ENCODE measurements at regions not wholly inside any gene's neighbourhood (a gene's known extent, or its start where the extent isn't known, plus 50 kb on each side); places are given as distances from the start of the nearest gene placed in this dataset.

DNA sequence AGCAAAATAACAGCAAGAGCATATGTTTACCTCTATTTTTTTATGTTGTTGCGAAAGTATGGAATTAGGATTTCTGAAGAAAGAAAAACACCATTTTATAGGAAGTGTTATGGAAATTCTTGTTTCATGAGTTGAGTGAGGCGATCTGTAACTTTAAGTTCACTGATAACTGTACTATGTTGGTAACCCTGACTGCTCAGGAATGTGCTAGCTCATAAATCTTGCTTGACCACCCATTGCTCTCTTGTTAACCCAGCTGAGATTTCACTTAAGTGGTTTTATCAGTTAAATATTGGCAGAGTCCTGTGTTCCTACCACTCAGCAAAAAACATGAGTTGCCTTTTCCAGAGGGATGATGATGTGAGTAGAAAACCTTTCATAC is 91.1 kb upstream of the STARD4 start:
- H3K9me3 Mint-ChIP-seq = no peaks in the 10 kb centered on the region
- CTCF ChIA-PET = no interaction called here
- no peak overlapping the region for H3K4me3 Mint-ChIP-seq
- H3K27ac Mint-ChIP-seq = no peak overlapping the region
- no peaks in the 10 kb centered on the region for H3K36me3 Mint-ChIP-seq
- H3K4me1 Mint-ChIP-seq = no peaks in the 10 kb centered on the region
- DNase-seq = no peak
- H3K27me3 Mint-ChIP-seq = peaks cover 4% of the 10 kb centered on the region

DNA sequence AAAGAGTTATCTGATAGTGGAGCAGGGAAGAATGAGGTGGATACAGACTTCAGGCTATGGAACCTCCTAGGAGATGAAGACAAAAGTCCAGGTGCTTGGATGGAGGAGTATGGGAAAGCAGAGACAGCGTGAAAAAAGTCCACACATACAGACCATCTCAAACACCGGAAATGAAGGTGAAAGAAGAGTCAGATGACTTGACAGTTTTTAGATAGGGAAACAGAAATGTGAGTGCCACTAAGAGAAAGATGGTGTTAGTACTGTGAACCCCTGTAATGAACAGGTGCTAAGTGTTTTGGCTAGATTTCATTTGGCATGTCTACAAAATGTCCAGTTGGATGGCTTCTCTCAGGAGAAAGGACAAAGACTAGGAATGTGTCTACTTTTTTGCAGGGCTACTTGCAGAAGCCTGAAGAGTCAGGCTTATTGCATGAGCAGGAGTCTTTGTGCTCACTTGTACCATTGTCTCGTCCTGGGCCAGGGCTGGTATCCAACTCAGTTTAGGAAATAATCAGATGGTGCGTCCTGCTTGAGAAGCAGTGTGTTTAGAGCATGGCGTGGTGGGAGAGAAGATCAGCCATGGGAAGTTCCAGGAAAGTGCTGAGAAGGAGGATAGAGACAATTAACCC is 90.6 kb upstream of the STARD4 start:
- no peak for DNase-seq
- Mint-ChIP-seq H3K4me1 (no peaks in the 10 kb centered on the region), H3K4me3 (no peak overlapping the region), H3K9me3 (no peaks in the 10 kb centered on the region), H3K36me3 (no peaks in the 10 kb centered on the region), H3K27me3 (peaks cover 4% of the 10 kb centered on the region), H3K27ac (no peak overlapping the region)
- CTCF ChIA-PET = no interaction called here

- Mint-ChIP-seq H3K36me3 (no peaks in the 10 kb centered on the region), H3K27ac (no peak overlapping the region), H3K4me3 (no peak overlapping the region), H3K9me3 (peaks cover 2% of the 10 kb centered on the region), H3K4me1 (no peaks in the 10 kb centered on the region), H3K27me3 (peaks cover 4% of the 10 kb centered on the region)
- CTCF ChIA-PET = no interaction called here
- DNase-seq = no peak
Measured at GRCh38 chr5:111598996-111599395, 86.7 kb upstream of the STARD4 start.

- H3K4me1 Mint-ChIP-seq = no peaks in the 10 kb centered on the region
- H3K27me3 Mint-ChIP-seq = no peaks in the 10 kb centered on the region
- H3K36me3 Mint-ChIP-seq = no peaks in the 10 kb centered on the region
- H3K27ac Mint-ChIP-seq = no peak overlapping the region
- no peak overlapping the region for H3K4me3 Mint-ChIP-seq
- H3K9me3 Mint-ChIP-seq = peaks cover 2% of the 10 kb centered on the region
- CTCF ChIA-PET = interaction anchor here (0.9 kb wide), 1 partner anchor 95 kb away, joined by 3 read pairs; no protein-coding TSS in a partner anchor
- DNase-seq = no peak
Measured at GRCh38 chr5:111597491-111597890, 85.2 kb upstream of the STARD4 start.

- Mint-ChIP-seq H3K4me3 (no peak overlapping the region), H3K27me3 (no peaks in the 10 kb centered on the region), H3K36me3 (no peaks in the 10 kb centered on the region), H3K4me1 (no peaks in the 10 kb centered on the region), H3K27ac (no peak overlapping the region), H3K9me3 (peaks cover 2% of the 10 kb centered on the region)
- CTCF ChIA-PET = interaction anchor here (0.9 kb wide), 1 partner anchor 96 kb away, joined by 3 read pairs; no protein-coding TSS in a partner anchor
- DNase-seq = no peak
Measured at GRCh38 chr5:111596705-111597104, 84.4 kb upstream of the STARD4 start.

DNA sequence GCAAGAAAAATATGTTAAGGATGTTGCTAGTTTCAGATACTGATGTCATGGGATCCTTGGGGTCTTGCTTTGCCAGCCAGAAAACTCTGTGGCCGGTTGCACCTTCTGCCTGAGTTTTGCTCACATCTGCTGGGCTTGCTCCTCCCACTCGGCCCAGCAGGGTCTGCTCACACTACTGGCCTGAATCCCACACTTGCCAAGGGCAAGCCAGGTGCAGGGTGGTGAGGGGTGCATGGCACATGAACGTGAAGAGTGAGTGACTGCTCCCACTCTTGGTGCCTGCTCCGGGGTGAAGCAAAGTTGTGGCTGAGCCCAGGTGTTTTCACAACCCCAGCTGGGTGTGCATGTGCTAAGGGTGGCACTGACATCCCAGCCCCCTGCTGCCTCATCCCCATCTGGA is 83.1 kb upstream of the STARD4 start:
- H3K36me3 Mint-ChIP-seq = no peaks in the 10 kb centered on the region
- DNase-seq = no peak
- peaks cover 2% of the 10 kb centered on the region for H3K9me3 Mint-ChIP-seq
- no peaks in the 10 kb centered on the region for H3K4me1 Mint-ChIP-seq
- H3K27me3 Mint-ChIP-seq = no peaks in the 10 kb centered on the region
- CTCF ChIA-PET = no interaction called here
- H3K27ac Mint-ChIP-seq = no peak overlapping the region
- no peak overlapping the region for H3K4me3 Mint-ChIP-seq

- Mint-ChIP-seq H3K27me3 (no peaks in the 10 kb centered on the region), H3K4me3 (no peak overlapping the region), H3K36me3 (no peaks in the 10 kb centered on the region), H3K9me3 (no peaks in the 10 kb centered on the region), H3K27ac (no peak overlapping the region), H3K4me1 (peaks cover 4% of the 10 kb centered on the region)
- CTCF ChIA-PET = no interaction called here
- no peak for DNase-seq
Measured at GRCh38 chr5:111589316-111589715, 77.0 kb upstream of the STARD4 start.

GRCh38 chr5:111587728-111588127 is 75.4 kb upstream of the STARD4 start:
- Mint-ChIP-seq H3K4me1 (peaks cover 4% of the 10 kb centered on the region), H3K27me3 (no peaks in the 10 kb centered on the region), H3K27ac (no peak overlapping the region), H3K9me3 (no peaks in the 10 kb centered on the region), H3K4me3 (no peak overlapping the region), H3K36me3 (no peaks in the 10 kb centered on the region)
- DNase-seq = no peak
- CTCF ChIA-PET = no interaction called here

DNA sequence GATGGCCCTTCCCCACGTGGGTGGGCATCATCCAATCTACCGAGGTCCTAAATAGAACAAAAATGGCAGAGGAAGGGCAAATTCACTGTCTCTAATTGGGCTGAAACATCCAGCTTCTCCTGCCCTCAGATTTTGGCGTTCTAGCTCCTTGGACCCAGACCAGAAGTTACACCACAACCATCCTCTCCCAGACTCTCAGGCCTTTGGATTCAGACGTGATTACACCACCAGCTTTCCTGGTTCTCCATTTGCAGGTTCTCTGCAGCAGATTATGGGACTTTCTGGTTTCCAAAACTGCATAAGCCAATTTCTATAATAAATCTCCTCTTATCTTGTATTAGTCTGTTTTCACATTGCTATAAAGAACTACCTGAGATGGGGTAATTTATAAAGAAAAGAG is 73.6 kb upstream of the STARD4 start:
- no peaks in the 10 kb centered on the region for H3K36me3 Mint-ChIP-seq
- H3K9me3 Mint-ChIP-seq = no peaks in the 10 kb centered on the region
- H3K4me3 Mint-ChIP-seq = no peak overlapping the region
- DNase-seq = no peak
- no peaks in the 10 kb centered on the region for H3K27me3 Mint-ChIP-seq
- CTCF ChIA-PET = interaction anchor here (0.8 kb wide), 1 partner anchor 35 kb away, joined by 4 read pairs; no protein-coding TSS in a partner anchor
- H3K27ac Mint-ChIP-seq = no peak overlapping the region
- peaks cover 4% of the 10 kb centered on the region for H3K4me1 Mint-ChIP-seq

DNA sequence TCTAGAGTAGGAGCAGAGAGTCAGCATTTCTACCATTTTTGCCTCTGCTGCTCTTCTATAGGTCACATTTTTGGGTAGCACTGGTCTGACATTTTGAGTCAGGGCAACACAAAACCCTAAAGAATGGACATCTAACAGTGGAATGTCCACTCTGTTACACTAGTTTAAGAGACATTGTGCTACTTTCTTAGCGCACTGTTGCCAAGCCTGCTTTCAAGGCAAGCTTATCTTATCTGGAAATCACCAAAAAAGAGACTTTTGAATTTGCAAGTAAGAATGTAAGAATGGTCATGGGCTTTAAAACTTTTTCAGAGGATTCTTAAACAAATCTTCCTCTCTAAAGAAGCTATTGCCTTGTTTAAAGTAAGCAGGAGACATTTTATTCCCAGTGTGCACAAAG is 73.0 kb upstream of the STARD4 start:
- H3K27me3 Mint-ChIP-seq = no peaks in the 10 kb centered on the region
- no peak for DNase-seq
- no peak overlapping the region for H3K27ac Mint-ChIP-seq
- peaks cover 4% of the 10 kb centered on the region for H3K4me1 Mint-ChIP-seq
- CTCF ChIA-PET = interaction anchor here (0.8 kb wide), 1 partner anchor 35 kb away, joined by 4 read pairs; no protein-coding TSS in a partner anchor
- H3K36me3 Mint-ChIP-seq = no peaks in the 10 kb centered on the region
- H3K4me3 Mint-ChIP-seq = no peak overlapping the region
- no peaks in the 10 kb centered on the region for H3K9me3 Mint-ChIP-seq

GRCh38 chr5:111584651-111585050 is 72.3 kb upstream of the STARD4 start:
- no peaks in the 10 kb centered on the region for H3K9me3 Mint-ChIP-seq
- no peak overlapping the region for H3K27ac Mint-ChIP-seq
- H3K36me3 Mint-ChIP-seq = no peaks in the 10 kb centered on the region
- no peaks in the 10 kb centered on the region for H3K27me3 Mint-ChIP-seq
- H3K4me3 Mint-ChIP-seq = no peak overlapping the region
- no peak for DNase-seq
- H3K4me1 Mint-ChIP-seq = peaks cover 4% of the 10 kb centered on the region
- CTCF ChIA-PET = no interaction called here

GRCh38 chr5:111583758-111584203 is 71.4 kb upstream of the STARD4 start:
- CTCF ChIA-PET = no interaction called here
- Mint-ChIP-seq H3K36me3 (no peaks in the 10 kb centered on the region), H3K9me3 (no peaks in the 10 kb centered on the region), H3K4me3 (no peak overlapping the region), H3K27me3 (no peaks in the 10 kb centered on the region), H3K27ac (no peak overlapping the region), H3K4me1 (peaks cover 4% of the 10 kb centered on the region)
- no peak for DNase-seq

- CTCF ChIA-PET = no interaction called here
- Mint-ChIP-seq H3K27ac (no peak overlapping the region), H3K9me3 (no peaks in the 10 kb centered on the region), H3K4me3 (no peak overlapping the region), H3K4me1 (peaks cover 4% of the 10 kb centered on the region), H3K36me3 (no peaks in the 10 kb centered on the region), H3K27me3 (no peaks in the 10 kb centered on the region)
- DNase-seq = no peak
Measured at GRCh38 chr5:111582993-111583601, 70.8 kb upstream of the STARD4 start.

DNA sequence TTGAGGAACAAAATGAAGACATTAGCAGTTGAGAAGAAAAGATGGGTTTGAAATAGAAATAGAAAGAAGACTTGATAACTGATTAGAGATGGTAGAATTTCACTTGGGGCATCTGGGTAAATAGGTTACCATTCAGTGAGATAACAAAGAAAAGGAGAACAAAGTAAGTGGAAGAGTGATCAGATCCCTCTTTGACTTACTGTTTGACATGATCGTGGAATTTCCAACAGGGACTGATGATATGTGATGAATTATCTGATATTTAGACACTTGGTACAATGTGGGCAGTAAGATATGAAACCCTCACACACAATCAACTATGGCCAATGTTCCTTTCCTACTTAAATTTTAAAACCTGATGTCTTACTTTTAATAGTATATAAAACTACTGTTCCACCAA is 70.1 kb upstream of the STARD4 start:
- no peaks in the 10 kb centered on the region for H3K9me3 Mint-ChIP-seq
- H3K27ac Mint-ChIP-seq = no peak overlapping the region
- H3K4me1 Mint-ChIP-seq = no peaks in the 10 kb centered on the region
- no peak for DNase-seq
- H3K36me3 Mint-ChIP-seq = no peaks in the 10 kb centered on the region
- CTCF ChIA-PET = no interaction called here
- H3K4me3 Mint-ChIP-seq = no peak overlapping the region
- H3K27me3 Mint-ChIP-seq = no peaks in the 10 kb centered on the region

GRCh38 chr5:111580956-111581355 is 68.6 kb upstream of the STARD4 start:
- no peak for DNase-seq
- no peaks in the 10 kb centered on the region for H3K9me3 Mint-ChIP-seq
- H3K4me3 Mint-ChIP-seq = no peak overlapping the region
- no peaks in the 10 kb centered on the region for H3K27me3 Mint-ChIP-seq
- CTCF ChIA-PET = no interaction called here
- H3K27ac Mint-ChIP-seq = no peak overlapping the region
- no peaks in the 10 kb centered on the region for H3K36me3 Mint-ChIP-seq
- H3K4me1 Mint-ChIP-seq = no peaks in the 10 kb centered on the region

Measured in activated naive CD4-positive, alpha-beta T cell treated with anti-CD3 and anti-CD28 coated beads, Interleukin-2, amount 10 ng/mL, durations not matched to agents 7 days and 5 days (primary cell).